ENCODE measurements at regions not wholly inside any gene's neighbourhood (a gene's known extent, or its start where the extent isn't known, plus 50 kb on each side); places are given as distances from the start of the nearest gene placed in this dataset.

- TF ChIP-seq EP300 (IDR thresholded peaks at IDR 0.05) (no peak), CTCF (IDR thresholded peaks at IDR 0.05) (no peak), POLR2A (IDR thresholded peaks at IDR 0.05; ENCODE audit: low read length) (no peak), CHD4 (IDR thresholded peaks at IDR 0.05; ENCODE audit: borderline replicate concordance) (no peak), HOXB13 (CRISPR knock-in tag; IDR thresholded peaks at IDR 0.05; ENCODE audit: low read depth) (no peak), RNF2 (IDR thresholded peaks at IDR 0.05; ENCODE audit: borderline replicate concordance, low read depth) (no peak), MAX (IDR thresholded peaks at IDR 0.05) (no peak), MYC (IDR thresholded peaks at IDR 0.05; ENCODE audit: borderline replicate concordance, low read length) (no peak), SMC3 (IDR thresholded peaks at IDR 0.05) (no peak), JUN (IDR thresholded peaks at IDR 0.05) (no peak), RAD21 (conservative IDR thresholded peaks at IDR 0.05 in 1 of 2, IDR thresholded peaks at IDR 0.05 in 1 of 2) (no peak), CBX2 (IDR thresholded peaks at IDR 0.05; ENCODE audit: borderline replicate concordance, low read depth) (no peak), ZC3H11A (IDR thresholded peaks at IDR 0.05) (no peak)
Measured at GRCh38 chr7:125485223-125485622, 555.6 kb upstream of the POT1 start.
